ENCODE measurements at regions not wholly inside any gene's neighbourhood (a gene's known extent, or its start where the extent isn't known, plus 50 kb on each side); places are given as distances from the start of the nearest gene placed in this dataset.

- no peak for DNase-seq
Observed at GRCh38 chr9:79900754-79901153, 329.0 kb downstream of the TLE4 start.

GRCh38 chr9:79896390-79896980 is 324.7 kb downstream of the TLE4 start:
- DNase-seq: no peak

GRCh38 chr9:79895232-79895631 is 323.5 kb downstream of the TLE4 start:
- DNase-seq: no peak

DNA sequence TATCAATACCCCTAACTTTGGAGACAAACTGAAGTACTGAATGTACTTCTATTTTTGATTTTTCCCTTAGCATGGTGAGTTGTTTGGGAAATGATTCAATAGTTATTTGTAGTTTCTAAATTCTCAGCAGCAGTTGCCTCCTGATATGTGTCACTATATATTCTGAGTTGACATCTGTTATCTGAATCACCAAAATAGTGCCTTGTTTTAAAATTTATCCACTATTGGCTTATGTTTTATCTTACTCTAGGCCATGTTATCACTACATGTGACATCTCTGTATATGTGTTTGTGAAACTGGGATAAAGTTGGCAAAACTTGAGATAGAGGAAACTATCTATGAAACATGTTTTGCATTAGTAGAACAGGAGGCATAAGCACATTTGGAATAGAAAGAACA is 317.6 kb downstream of the TLE4 start:
- no peak for DNase-seq

GRCh38 chr9:79885093-79885857 is 313.5 kb downstream of the TLE4 start:
- DNase-seq: no peak

- DNase-seq: no peak
Observed at GRCh38 chr9:79884546-79884945, 312.8 kb downstream of the TLE4 start.

- DNase-seq: peak in 2 of 5 donors; percentile 29 to 77
Observed at GRCh38 chr9:79883073-79883645, 311.4 kb downstream of the TLE4 start.

DNA sequence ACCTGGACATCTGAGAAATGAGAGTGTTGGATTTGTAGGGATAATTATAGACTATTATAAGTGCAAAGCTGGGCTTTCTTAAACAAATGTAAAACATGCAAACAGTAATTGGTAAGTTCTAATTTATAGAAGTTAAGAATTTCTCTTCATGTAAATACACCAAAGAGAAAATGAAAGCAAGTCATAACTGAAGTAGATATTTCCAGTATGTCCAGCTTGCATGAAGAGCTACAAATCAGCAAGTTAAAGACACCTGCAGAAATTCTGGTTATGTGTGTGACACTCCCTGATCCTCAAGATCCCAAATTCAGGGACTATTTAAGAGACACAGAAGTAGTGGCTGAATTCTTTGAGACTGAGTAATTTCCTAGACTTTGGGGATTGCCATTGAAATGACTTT is 308.9 kb downstream of the TLE4 start:
- DNase-seq: peak in 1 of 5 donors; percentile 28

DNA sequence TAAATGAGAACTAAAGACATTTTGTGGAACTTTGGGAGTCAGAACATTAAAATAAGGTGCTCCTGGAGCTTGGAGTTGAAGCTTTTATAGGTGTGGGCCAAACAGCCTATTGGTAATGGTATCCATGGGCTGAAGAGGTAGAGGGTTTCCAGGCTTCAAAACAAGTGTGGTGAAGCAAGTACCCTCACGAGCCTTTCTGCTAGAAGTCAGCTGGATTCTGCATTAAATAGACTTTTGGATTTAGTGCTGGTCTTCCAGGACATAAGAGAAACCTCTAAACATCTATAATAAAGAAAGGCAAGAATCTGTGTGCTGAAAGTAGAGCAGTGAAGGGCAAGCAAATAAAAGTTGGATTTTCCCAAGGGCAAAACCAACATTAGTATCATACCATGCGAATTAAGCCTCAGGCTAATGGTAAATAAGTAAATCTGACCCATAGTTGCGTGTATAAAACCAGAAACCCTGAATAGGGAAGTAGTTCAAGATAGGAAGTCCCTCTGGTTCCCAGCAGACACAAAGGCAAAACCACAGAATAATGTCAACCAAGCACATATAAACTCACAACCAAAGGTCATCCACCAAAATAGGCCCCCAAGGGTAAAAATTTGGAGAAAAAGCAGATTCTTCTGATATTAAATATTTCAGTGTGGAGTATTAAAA is 306.3 kb downstream of the TLE4 start:
- no peak for DNase-seq

DNA sequence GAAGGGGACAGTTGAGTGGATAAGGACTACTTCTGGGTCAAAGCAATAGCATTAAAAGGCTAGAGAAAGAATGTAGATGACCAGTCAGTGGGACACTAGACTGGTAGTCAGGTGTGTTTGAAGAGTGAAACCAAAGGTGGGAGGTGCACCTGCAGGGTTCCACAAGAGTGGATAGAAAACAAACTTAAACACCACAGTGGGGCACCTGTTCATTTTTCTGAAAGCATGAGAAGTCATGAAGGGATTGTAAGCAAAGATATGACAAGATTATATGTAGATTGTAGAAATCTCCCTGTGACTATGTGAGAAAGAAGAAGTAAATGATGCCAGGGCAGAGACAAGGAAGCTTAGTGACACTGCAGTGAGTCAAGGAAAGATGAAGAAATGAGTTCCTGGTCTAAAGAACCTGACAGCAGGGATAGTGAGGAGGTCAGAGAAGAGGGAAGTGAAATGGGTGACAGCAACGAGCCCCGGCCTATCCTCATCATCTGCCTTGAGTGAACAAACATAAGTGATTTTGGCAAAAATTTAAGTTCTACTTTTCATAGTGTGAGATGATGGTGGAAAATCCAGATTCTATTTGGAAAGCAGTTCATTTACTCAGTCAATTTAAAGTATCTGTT is 296.9 kb downstream of the TLE4 start:
- no peak for DNase-seq

DNA sequence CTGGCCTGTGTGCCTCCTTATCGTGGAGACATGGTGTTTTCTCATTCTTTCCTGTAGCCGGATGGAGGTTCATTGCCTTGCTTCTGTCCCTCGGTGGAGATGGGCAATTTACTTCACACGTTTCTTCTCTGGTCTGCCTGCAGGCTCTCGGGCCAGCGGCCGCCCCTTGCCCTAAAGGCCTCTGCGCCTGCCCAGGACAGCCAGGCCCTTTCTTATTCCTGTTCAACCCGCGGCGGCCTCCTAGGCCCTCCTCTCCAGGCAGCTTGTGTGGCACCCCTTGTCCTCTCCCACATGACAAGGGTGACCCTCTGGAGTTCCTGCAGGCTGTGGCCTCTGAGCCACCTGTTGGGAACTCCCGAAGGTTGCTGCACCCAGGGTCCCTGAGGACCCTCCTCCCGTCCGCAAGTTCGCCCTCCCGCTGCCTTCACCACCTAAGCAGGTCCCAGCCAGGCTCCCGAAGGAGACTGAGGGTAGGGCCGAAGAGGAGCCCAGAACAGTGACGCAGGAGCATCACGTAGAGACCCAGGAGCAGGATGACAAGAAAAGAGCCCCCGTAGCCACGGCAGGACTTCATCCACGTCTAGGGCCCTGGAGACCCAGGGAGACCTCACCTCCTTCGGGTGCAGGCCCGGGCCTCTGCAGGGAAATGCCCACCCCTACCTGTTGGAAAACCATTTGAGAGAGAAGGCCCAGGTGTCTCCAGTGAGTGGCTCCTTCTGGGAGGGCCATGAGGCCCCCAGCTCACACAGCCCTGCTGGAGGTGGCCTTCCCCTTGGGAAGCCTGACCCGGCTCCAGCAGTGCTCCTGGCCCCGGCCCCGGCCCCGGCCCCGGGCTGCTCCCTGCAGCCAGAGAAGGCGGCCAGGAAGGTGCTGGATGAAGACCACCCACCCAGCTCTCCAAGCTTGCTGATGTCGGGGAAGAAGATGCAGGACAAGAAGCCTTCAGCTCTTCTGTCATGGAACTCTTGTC is 291.4 kb downstream of the TLE4 start:
- DNase-seq: no peak

- DNase-seq: peak in 1 of 5 donors; percentile 32
Observed at GRCh38 chr9:79858508-79858907, 286.7 kb downstream of the TLE4 start.

DNA sequence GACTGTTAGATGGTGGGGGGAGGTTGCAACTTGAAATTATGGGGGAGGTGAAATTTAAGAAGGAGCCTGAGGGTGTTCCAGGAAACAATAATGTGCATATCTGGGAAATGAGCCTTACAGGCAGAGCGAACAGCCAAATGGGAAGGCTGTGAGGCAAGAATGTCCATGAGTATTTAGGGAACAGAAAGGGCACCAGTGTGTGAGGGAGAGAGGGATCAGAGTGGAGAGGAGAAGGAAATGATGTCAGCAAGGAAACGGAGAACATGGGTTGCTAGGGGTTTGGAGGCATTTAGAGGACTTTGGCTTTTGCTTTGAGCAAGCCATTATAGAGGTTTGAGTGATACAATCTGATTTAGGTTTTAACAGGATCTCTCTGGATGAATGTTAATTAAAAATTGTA is 285.4 kb downstream of the TLE4 start:
- DNase-seq: no peak

DNA sequence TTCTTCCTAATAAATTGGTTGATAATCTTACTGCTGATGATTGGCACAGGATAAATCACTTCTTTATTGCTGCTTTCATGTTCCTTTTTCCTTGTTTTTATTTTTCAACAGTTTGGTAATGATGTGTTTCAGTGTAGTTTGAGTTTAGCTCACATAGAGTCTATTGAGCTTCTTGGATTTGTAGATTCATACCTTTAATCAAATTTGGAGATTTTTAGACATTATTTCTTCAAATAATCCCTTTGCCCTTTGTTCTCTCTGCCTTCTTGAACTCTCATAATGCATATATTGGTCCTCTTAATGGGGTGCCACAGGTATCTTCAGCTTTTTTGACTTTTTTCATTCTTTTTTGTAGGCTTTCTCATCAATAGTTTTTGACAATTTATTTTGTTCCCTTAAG is 275.3 kb downstream of the TLE4 start:
- no peak for DNase-seq

DNA sequence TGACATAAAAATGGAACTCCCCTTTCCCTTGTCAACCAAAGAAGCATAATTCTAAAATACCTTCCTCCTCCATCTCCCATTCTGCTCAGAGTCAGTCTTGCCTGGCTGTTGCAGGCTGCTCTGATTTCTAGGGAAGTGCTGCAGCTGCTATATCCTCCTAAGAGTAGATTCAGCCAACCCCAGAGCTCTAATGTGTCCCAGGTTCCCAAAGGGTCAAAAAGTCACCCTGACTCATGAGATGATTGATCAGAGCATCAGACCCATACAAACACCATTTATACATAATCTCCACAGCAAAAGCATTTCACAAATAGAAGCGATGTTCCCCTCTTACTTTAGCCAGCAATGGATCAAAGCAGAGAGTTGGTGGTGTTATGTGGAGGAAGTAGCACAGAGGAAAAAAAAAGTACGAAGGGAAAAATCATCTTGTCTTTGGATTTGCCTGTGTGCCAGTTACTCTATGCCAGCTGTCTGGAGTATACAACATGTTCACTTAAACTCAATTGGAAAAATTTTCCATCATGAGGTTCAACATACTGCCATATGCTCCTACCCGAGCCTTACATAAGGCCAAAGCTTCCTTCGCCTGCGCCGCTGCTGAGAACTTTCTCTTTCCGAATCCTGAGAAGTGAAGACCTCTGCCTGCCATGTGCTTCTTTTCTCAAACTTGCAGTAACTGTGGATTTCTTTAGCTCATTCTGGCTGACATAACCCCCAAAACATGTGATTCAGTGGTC is 258.0 kb downstream of the TLE4 start:
- DNase-seq: no peak

DNA sequence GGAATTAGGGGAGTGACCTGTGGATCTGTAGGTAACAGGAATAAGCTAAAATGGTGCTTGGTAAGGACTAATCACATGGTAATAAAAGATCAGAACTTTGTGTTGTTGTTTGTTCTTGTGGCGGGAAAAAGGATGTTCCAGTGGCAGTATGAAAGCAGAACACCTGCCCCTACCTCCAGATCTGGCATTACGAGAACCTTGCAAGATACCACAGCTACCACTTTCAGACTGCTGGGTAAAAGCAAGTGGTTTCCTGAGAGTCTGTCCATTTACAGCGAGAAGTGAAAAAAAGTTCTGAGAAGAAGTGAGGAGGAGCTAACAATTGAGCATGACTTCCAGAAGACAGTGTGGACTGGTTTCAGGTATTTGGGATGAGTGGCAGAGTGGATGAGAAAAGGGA is 252.5 kb downstream of the TLE4 start:
- peak in 1 of 5 donors; percentile 82 for DNase-seq

- DNase-seq: peak in 1 of 5 donors; percentile 83
Observed at GRCh38 chr9:79817438-79818004, 245.8 kb downstream of the TLE4 start.

- DNase-seq: no peak
Observed at GRCh38 chr9:79813258-79813638, 241.5 kb downstream of the TLE4 start.

DNA sequence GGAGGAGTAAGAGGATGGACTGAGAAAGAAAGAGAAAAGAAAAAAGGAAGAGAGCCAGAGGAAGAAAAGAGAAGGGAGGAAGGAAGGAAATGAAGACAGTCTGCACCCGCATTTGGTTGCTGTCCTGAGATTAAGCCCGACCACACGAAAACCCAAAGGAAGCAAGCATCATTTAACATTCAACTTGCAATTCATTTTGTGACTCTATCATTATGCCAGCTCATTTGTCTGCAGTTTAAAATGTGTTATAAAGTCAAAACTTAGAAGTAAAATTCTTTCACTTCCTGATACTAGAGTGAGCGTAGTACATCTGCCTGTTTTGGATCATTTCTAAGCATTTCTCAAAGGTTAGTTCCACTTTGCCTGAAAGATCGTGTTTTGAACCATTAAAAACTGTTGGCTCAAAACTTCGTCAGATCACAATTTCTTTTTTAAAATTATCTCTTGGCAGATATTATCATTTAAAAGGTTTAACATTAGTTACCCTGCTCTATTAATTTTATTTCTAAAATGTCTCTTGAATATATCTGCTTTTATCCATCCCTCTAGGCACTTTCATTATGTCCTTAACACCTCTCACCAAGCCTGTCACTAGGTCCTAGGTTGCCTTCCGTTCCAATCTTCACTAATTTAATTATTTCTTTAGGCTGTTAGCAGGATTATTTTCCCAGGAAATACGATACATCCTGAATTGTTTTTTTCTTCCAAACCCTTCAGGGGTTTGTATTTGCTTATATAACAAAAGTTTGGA is 240.9 kb downstream of the TLE4 start:
- DNase-seq: peak in 1 of 5 donors; percentile 84

- DNase-seq: no peak
Observed at GRCh38 chr9:79812099-79812498, 240.3 kb downstream of the TLE4 start.

All from T-helper 1 cell (primary cell).